ENCODE measurements at regions not wholly inside any gene's neighbourhood (a gene's known extent, or its start where the extent isn't known, plus 50 kb on each side); places are given as distances from the start of the nearest gene placed in this dataset.

GRCh38 chr14:75371297-75371696 lies 56.5 kb upstream of the JDP2 start:
- DNase-seq (ENCODE audit: low read depth in 2 of 2) = no peak

GRCh38 chr14:75372260-75372659 lies 55.6 kb upstream of the JDP2 start:
- no peak for DNase-seq (ENCODE audit: low read depth in 2 of 2)

- no peak for DNase-seq (ENCODE audit: low read depth in 2 of 2)
Measured at GRCh38 chr14:75373133-75373532, 54.7 kb upstream of the JDP2 start.

GRCh38 chr14:75373616-75374015 lies 54.2 kb upstream of the JDP2 start:
- DNase-seq (ENCODE audit: low read depth in 2 of 2) = no peak

GRCh38 chr14:75374911-75375310 lies 52.9 kb upstream of the JDP2 start:
- no peak for DNase-seq (ENCODE audit: low read depth in 2 of 2)

- no peak for DNase-seq (ENCODE audit: low read depth in 2 of 2)
Measured at GRCh38 chr14:75375983-75376382, 51.8 kb upstream of the JDP2 start.

Data from fibroblast of skin of left biceps (primary cell).